A549 (cell line): ENCODE measurements at regions not wholly inside any gene's neighbourhood (a gene's known extent, or its start where the extent isn't known, plus 50 kb on each side); places are given as distances from the start of the nearest gene placed in this dataset.

Experiments
- ATAC-seq, 2 experiments: fragments of 200-7000 bp in 1 of 2; fragments of >200 bp in 1 of 2; cut with Nextera tagmentation in 1 of 2; cut with Tn5 transposase in 1 of 2; 3 replicates each; pipeline versions ENCODE4 v1.8.0 to v1.9.1; 2018 to 2020; ENCODE audit warnings: mild to moderate bottlenecking in 1 of 2, moderate library complexity in 1 of 2
- CTCF ChIA-PET: fragments of 300-600 bp; sonication (Branson Sonifier 250); formaldehyde crosslinking; extraction: SDS; loops from one replicate; lab custom pipeline; 2021; ENCODE audit warnings: antibody characterized with exemption, inconsistent platforms; lab: Yijun Ruan, JAX
- POLR2A ChIA-PET: fragments of 350-600 bp; formaldehyde crosslinking; extraction: SDS; loops from one replicate; lab custom pipeline; 2021; ENCODE audit warnings: antibody characterized with exemption, inconsistent platforms; lab: Yijun Ruan, JAX
- DNase-seq, 2 experiments: peaks; one replicate each; pipeline versions ENCODE4 v3.0.0 to v3.0.0-alpha.2; 2011 to 2016; ENCODE audit warnings: low read depth in 1 of 2, low spot score in 1 of 2
- FAIRE-seq: peaks from 2 replicates; lab custom pipeline; 2011; peaks lifted over from hg19 to GRCh38; lab: Jason Lieb, UNC
- H3K27ac ChIP-seq, 2 experiments: fragments of >200 bp; sonication (Bioruptor Twin); formaldehyde crosslinking; 3 replicates each; pipeline ENCODE4 v1.5.1; 2016 to 2017
- H3K4me1 ChIP-seq: fragments of >200 bp; sonication (Bioruptor Twin); formaldehyde crosslinking; 3 replicates; pipeline ENCODE4 v1.6.1; 2016
- H3K4me2 ChIP-seq: fragments of >200 bp; sonication (Bioruptor Twin); formaldehyde crosslinking; 3 replicates; pipeline ENCODE4 v1.6.1; 2016
- H3K4me3 ChIP-seq: fragments of >200 bp; sonication (Bioruptor Twin); formaldehyde crosslinking; 3 replicates; pipeline ENCODE4 v1.5.1; 2016
- H3K9me3 ChIP-seq: fragments of >200 bp; sonication (Bioruptor Twin); formaldehyde crosslinking; 3 replicates; pipeline ENCODE4 v1.6.1; 2016
- ATOH8 ChIP-seq: fragments of 250-450 bp; sonication (Bioruptor Pico); IDR thresholded peaks from 2 replicates; pipeline ENCODE4 v1.5.0; 2020; ENCODE audit warnings: low read depth, mild to moderate bottlenecking, moderate library complexity
- CBX8 ChIP-seq: fragments of 200-600 bp; sonication (generic); IDR thresholded peaks from 2 replicates; pipeline ENCODE4 v1.6.1; 2016
- CEBPB ChIP-seq, 2 experiments: fragments of >200 bp in 1 of 2; sonication (Bioruptor Twin) in 1 of 2; formaldehyde crosslinking in 1 of 2; IDR thresholded peaks; 2 replicates each; pipeline ENCODE4 v1.6.1; 2012 to 2016
- CHD4 ChIP-seq: fragments of 200-600 bp; sonication (generic); IDR thresholded peaks from 2 replicates; pipeline ENCODE4 v1.6.1; 2016; ENCODE audit warnings: antibody characterized with exemption, mild to moderate bottlenecking, borderline replicate concordance
- EHMT2 ChIP-seq: fragments of 200-600 bp; sonication (generic); IDR thresholded peaks from 2 replicates; pipeline ENCODE4 v1.6.1; 2016; ENCODE audit warnings: antibody characterized with exemption, low read depth, mild to moderate bottlenecking, moderate library complexity
- FOSB ChIP-seq: fragments of 250-450 bp; sonication (Bioruptor Pico); IDR thresholded peaks from 2 replicates; pipeline ENCODE4 v1.5.0; 2020; ENCODE audit warnings: mild to moderate bottlenecking, moderate library complexity
- FOXS1 ChIP-seq: fragments of 250-450 bp; sonication (Bioruptor Pico); IDR thresholded peaks from 2 replicates; pipeline ENCODE4 v1.5.0; 2020; ENCODE audit warnings: mild to moderate bottlenecking, moderate library complexity
- GATA3 ChIP-seq: IDR thresholded peaks from 2 replicates; pipeline ENCODE4 v1.6.1; 2012; ENCODE audit warnings: borderline replicate concordance
- HEYL ChIP-seq: fragments of 250-450 bp; sonication (Bioruptor Pico); IDR thresholded peaks from 2 replicates; pipeline ENCODE4 v1.8.0; 2021; ENCODE audit warnings: mild to moderate bottlenecking, moderate library complexity
- HOXA7 ChIP-seq: fragments of 250-450 bp; sonication (Bioruptor Pico); IDR thresholded peaks from 2 replicates; pipeline ENCODE4 v1.5.0; 2020; ENCODE audit warnings: mild to moderate bottlenecking, moderate library complexity
- HOXB5 ChIP-seq: fragments of 250-450 bp; sonication (Bioruptor Pico); IDR thresholded peaks from 2 replicates; pipeline ENCODE4 v1.5.0; 2020; ENCODE audit warnings: mild to moderate bottlenecking, moderate library complexity
- JUN ChIP-seq, 2 experiments: fragments of >200 bp; sonication (Bioruptor Twin); formaldehyde crosslinking; IDR thresholded peaks; 2 replicates in 1 of 2; 3 replicates in 1 of 2; pipeline ENCODE4 v1.6.1; 2016 to 2017
- KDM1A ChIP-seq: fragments of 200-600 bp; sonication (generic); IDR thresholded peaks from 2 replicates; pipeline ENCODE4 v1.6.1; 2016; ENCODE audit warnings: low read depth, mild to moderate bottlenecking
- KDM5A ChIP-seq: fragments of 200-600 bp; sonication (generic); IDR thresholded peaks from 2 replicates; pipeline ENCODE4 v1.6.1; 2016; ENCODE audit warnings: antibody characterized with exemption, mild to moderate bottlenecking
- MAFK ChIP-seq: fragments of 450-650 bp; IDR thresholded peaks from 2 replicates; pipeline ENCODE4 v1.6.1; 2014; ENCODE audit not compliant: partially characterized antibody
- PBX3 ChIP-seq: IDR thresholded peaks from 2 replicates; pipeline ENCODE4 v1.6.1; 2012
- PHF8 ChIP-seq: fragments of 200-600 bp; sonication (generic); IDR thresholded peaks from 2 replicates; pipeline ENCODE4 v1.6.1; 2016; ENCODE audit warnings: low read depth, mild to moderate bottlenecking, antibody characterized with exemption, moderate library complexity, borderline replicate concordance
- POLR2AphosphoS2 ChIP-seq: conservative IDR thresholded peaks from 2 replicates; pipeline ENCODE4 v1.6.1; 2012; ENCODE audit warnings: low read length, improper control_type of control experiment, inconsistent platforms
- RCOR1 ChIP-seq: fragments of 150-350 bp; IDR thresholded peaks from 2 replicates; pipeline ENCODE4 v1.6.1; 2014; ENCODE audit warnings: antibody characterized with exemption, low read length, low read depth
- RFX5 ChIP-seq: fragments of 450-650 bp; IDR thresholded peaks from 2 replicates; pipeline ENCODE4 v1.7.1; 2014; ENCODE audit warnings: antibody characterized with exemption, mild to moderate bottlenecking, moderate library complexity
- RNF2 ChIP-seq: fragments of 200-600 bp; sonication (generic); IDR thresholded peaks from 2 replicates; pipeline ENCODE4 v1.6.1; 2016; ENCODE audit warnings: low read depth, mild to moderate bottlenecking, antibody characterized with exemption, moderate library complexity, borderline replicate concordance
- USF2 ChIP-seq: fragments of 450-650 bp; IDR thresholded peaks from 2 replicates; pipeline ENCODE4 v1.6.1; 2014; ENCODE audit warnings: antibody characterized with exemption
- ZSCAN20 ChIP-seq: fragments of 250-450 bp; sonication (Bioruptor Pico); IDR thresholded peaks from 2 replicates; pipeline ENCODE4 v1.8.0; 2022; ENCODE audit warnings: mild to moderate bottlenecking, moderate library complexity
- WGBS: methylation state at CpG from one replicate; pipeline ENCODE4 v1.1.6; 2017; ENCODE audit errors: missing lambda C conversion rate; 5-methylcytosine and 5-hydroxymethylcytosine counted together
- TF ChIP-seq, protein P1 (sequence below): fragments of 250-450 bp; sonication (Bioruptor Pico); IDR thresholded peaks from 2 replicates; pipeline ENCODE4 v1.5.0; 2021; ENCODE audit warnings: mild to moderate bottlenecking, moderate library complexity, borderline replicate concordance
- TF ChIP-seq, protein P2 (sequence below): fragments of 200-600 bp; sonication (generic); IDR thresholded peaks from 2 replicates; pipeline ENCODE4 v1.6.1; 2016; ENCODE audit warnings: antibody characterized with exemption, mild to moderate bottlenecking, moderate library complexity

- no peak for DNase-seq
- 94% methylated on average over 1 of the region's 1 CpG for WGBS
- CTCF ChIA-PET = interaction anchor here (1.2 kb wide), 1 partner anchor 9 kb away, joined by 4 read pairs; no protein-coding TSS in a partner anchor
- no peak for FAIRE-seq
- H3K27ac ChIP-seq = no peak overlapping the region
- H3K4me3 ChIP-seq = no peak overlapping the region
- TF ChIP-seq CEBPB (IDR thresholded peaks at IDR 0.05) = no peak
- no peak for TF ChIP-seq EHMT2
- TF ChIP-seq FOSB (CRISPR knock-in tag) = no peak
- TF ChIP-seq FOXS1 (CRISPR knock-in tag) = no peak
- TF ChIP-seq KDM1A = no peak
- H3K4me2 ChIP-seq = no peak overlapping the region
- H3K4me1 ChIP-seq = no peaks in the 10 kb centered on the region
- ATAC-seq = no peak
- POLR2A ChIA-PET = no interaction called here
- H3K9me3 ChIP-seq = no peaks in the 10 kb centered on the region
These were observed 148.8 kb upstream of the EDNRA start for GRCh38 chr4:147332091-147332490.

DNA sequence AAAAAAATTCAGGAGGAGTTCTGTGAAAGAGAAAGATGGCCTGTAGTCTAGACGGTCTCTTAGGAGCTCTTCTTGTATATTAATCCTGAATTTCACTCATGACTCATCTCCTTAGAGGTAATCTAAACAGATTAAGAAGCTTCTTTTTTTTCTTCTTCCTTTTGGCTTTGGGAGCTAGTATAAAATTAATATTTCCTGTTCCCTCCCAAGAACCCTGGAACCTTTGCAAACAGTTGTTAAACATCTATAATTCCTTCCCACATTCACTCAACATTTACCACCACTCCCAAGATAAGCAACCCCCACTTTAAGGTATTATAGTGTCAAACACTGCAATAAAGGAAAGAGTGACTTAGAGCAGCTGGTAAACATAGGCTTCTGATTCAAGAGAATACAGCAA, 146.4 kb upstream of the EDNRA start:
- FAIRE-seq (no peak), DNase-seq (peak in 1 of 2 experiments; percentile 4), ATAC-seq (no peak)
- Histone ChIP-seq H3K27ac (no peak overlapping the region), H3K4me2 (no peak overlapping the region), H3K9me3 (no peaks in the 10 kb centered on the region), H3K4me3 (no peak overlapping the region), H3K4me1 (no peaks in the 10 kb centered on the region)
- 9% methylated on average over 1 of the region's 1 CpG for WGBS
- ChIA-PET POLR2A (no interaction called here), CTCF (no interaction called here)
- TF ChIP-seq HEYL (CRISPR knock-in tag) = no peak
- no peak for TF ChIP-seq FOSB (CRISPR knock-in tag)
- no peak for TF ChIP-seq PHF8

DNA sequence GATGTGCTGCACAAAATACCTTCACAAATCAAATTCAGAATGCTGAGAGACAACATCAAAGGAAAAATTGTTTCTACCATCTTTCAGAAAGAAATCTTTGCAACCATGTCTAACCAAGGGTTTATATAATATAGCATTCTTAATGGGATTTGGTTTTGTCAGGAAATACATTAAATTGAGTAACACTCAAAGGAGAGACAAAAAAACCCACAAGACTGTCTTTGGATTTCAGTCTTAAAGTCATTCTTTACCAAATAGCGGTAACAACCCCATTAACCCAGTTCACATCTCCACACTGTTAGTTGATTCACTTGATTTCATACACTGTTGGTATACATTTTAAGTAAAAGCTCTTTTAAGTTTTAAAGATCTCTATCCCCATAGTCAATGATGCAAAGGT, 145.7 kb upstream of the EDNRA start:
- H3K27ac ChIP-seq = no peak overlapping the region
- DNase-seq (no peak), ATAC-seq (no peak), FAIRE-seq (no peak)
- no peak overlapping the region for H3K4me2 ChIP-seq
- POLR2A ChIA-PET = no interaction called here
- WGBS = 94% methylated on average over 1 of the region's 1 CpG
- H3K4me1 ChIP-seq = no peaks in the 10 kb centered on the region
- TF ChIP-seq GATA3 (no peak), HOXA7 (no peak), PBX3 (no peak), RNF2 (no peak), ATOH8 (CRISPR knock-in tag) (no peak), CHD4 (no peak), HOXB5 (CRISPR knock-in tag) (no peak), ZSCAN20 (no peak), JUN (IDR thresholded peaks at IDR 0.05) (no peak), FOXS1 (CRISPR knock-in tag) (no peak), USF2 (no peak), POLR2AphosphoS2 (no peak), RFX5 (no peak), FOSB (CRISPR knock-in tag) (no peak), CBX8 (no peak), KDM5A (no peak), MAFK (no peak), RCOR1 (no peak)
- TF ChIP-seq, protein P1, sequence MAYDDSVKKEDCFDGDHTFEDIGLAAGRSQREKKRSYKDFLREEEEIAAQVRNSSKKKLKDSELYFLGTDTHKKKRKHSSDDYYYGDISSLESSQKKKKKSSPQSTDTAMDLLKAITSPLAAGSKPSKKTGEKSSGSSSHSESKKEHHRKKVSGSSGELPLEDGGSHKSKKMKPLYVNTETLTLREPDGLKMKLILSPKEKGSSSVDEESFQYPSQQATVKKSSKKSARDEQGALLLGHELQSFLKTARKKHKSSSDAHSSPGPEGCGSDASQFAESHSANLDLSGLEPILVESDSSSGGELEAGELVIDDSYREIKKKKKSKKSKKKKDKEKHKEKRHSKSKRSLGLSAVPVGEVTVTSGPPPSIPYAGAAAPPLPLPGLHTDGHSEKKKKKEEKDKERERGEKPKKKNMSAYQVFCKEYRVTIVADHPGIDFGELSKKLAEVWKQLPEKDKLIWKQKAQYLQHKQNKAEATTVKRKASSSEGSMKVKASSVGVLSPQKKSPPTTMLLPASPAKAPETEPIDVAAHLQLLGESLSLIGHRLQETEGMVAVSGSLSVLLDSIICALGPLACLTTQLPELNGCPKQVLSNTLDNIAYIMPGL (CRISPR knock-in tag) = no peak
- TF ChIP-seq, protein P2, sequence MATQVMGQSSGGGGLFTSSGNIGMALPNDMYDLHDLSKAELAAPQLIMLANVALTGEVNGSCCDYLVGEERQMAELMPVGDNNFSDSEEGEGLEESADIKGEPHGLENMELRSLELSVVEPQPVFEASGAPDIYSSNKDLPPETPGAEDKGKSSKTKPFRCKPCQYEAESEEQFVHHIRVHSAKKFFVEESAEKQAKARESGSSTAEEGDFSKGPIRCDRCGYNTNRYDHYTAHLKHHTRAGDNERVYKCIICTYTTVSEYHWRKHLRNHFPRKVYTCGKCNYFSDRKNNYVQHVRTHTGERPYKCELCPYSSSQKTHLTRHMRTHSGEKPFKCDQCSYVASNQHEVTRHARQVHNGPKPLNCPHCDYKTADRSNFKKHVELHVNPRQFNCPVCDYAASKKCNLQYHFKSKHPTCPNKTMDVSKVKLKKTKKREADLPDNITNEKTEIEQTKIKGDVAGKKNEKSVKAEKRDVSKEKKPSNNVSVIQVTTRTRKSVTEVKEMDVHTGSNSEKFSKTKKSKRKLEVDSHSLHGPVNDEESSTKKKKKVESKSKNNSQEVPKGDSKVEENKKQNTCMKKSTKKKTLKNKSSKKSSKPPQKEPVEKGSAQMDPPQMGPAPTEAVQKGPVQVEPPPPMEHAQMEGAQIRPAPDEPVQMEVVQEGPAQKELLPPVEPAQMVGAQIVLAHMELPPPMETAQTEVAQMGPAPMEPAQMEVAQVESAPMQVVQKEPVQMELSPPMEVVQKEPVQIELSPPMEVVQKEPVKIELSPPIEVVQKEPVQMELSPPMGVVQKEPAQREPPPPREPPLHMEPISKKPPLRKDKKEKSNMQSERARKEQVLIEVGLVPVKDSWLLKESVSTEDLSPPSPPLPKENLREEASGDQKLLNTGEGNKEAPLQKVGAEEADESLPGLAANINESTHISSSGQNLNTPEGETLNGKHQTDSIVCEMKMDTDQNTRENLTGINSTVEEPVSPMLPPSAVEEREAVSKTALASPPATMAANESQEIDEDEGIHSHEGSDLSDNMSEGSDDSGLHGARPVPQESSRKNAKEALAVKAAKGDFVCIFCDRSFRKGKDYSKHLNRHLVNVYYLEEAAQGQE = no peak
- no peak overlapping the region for H3K4me3 ChIP-seq
- no peaks in the 10 kb centered on the region for H3K9me3 ChIP-seq
- CTCF ChIA-PET = no interaction called here
